GM06990 (cell line): ENCODE measurements at regions not wholly inside any gene's neighbourhood (a gene's known extent, or its start where the extent isn't known, plus 50 kb on each side); places are given as distances from the start of the nearest gene placed in this dataset.

Experiments used
- DNase-seq: peaks from one replicate; pipeline ENCODE4 v3.0.0-alpha.2; 2011; ENCODE audit not compliant: insufficient read length; ENCODE audit errors: extremely low read depth
- H3K27me3 ChIP-seq: replicated peaks from 2 replicates; pipeline ENCODE4 v1.6.0; 2011; ENCODE audit warnings: low read length; ENCODE audit not compliant: control insufficient read depth, insufficient read depth
- H3K36me3 ChIP-seq: 2 replicates; pipeline ENCODE4 v1.5.1; 2011; ENCODE audit warnings: low read length; ENCODE audit not compliant: control insufficient read depth, insufficient read depth
- H3K4me3 ChIP-seq: replicated peaks from 2 replicates; pipeline ENCODE4 v1.5.1; 2011; ENCODE audit warnings: low read depth, mild to moderate bottlenecking, control low read depth, low read length
- TF ChIP-seq, protein P1 (sequence below): IDR thresholded peaks from 2 replicates; pipeline ENCODE4 v1.5.1; 2011; ENCODE audit warnings: low read length, control low read depth, mild to moderate bottlenecking, inconsistent platforms; ENCODE audit not compliant: insufficient read depth, poor library complexity, severe bottlenecking

GRCh38 chr2:5440174-5440573, 252.0 kb upstream of the SOX11 start:
- TF ChIP-seq, protein P1, sequence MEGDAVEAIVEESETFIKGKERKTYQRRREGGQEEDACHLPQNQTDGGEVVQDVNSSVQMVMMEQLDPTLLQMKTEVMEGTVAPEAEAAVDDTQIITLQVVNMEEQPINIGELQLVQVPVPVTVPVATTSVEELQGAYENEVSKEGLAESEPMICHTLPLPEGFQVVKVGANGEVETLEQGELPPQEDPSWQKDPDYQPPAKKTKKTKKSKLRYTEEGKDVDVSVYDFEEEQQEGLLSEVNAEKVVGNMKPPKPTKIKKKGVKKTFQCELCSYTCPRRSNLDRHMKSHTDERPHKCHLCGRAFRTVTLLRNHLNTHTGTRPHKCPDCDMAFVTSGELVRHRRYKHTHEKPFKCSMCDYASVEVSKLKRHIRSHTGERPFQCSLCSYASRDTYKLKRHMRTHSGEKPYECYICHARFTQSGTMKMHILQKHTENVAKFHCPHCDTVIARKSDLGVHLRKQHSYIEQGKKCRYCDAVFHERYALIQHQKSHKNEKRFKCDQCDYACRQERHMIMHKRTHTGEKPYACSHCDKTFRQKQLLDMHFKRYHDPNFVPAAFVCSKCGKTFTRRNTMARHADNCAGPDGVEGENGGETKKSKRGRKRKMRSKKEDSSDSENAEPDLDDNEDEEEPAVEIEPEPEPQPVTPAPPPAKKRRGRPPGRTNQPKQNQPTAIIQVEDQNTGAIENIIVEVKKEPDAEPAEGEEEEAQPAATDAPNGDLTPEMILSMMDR, result no peak

GRCh38 chr2:5442736-5443135, 249.4 kb upstream of the SOX11 start:
- Histone ChIP-seq H3K4me3 (no peak overlapping the region), H3K36me3 (no peaks in the 10 kb centered on the region), H3K27me3 (no peaks in the 10 kb centered on the region)
- TF ChIP-seq, protein P1, result no peak
- DNase-seq, result no peak

More at GRCh38 chr2:5440174-5440573, 252.0 kb upstream of the SOX11 start:
- Histone ChIP-seq H3K36me3 (no peaks in the 10 kb centered on the region), H3K4me3 (no peak overlapping the region), H3K27me3 (no peaks in the 10 kb centered on the region)
- no peak for DNase-seq

DNA sequence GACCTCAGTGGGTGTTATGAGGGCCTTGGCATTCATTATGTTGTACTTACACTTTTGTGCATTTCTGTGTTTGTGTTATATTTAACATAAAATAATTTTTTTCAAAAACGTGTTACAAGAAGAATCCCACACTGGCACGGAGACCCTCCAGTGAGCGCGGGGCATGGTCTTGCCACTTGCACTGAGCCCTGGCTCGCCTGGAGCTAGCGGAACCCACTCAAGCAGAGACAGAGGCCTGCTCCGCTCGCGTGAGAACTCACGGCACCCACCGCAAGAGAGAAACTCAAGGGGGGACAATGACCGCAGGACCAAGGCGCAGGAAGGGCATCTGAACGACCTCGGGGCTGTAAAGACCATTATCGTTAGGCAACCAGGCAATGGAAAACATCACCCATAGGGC, 248.0 kb upstream of the SOX11 start:
- Histone ChIP-seq H3K4me3 (no peak overlapping the region), H3K36me3 (no peaks in the 10 kb centered on the region), H3K27me3 (no peaks in the 10 kb centered on the region)
- TF ChIP-seq, protein P1, result no peak
- no peak for DNase-seq

DNA sequence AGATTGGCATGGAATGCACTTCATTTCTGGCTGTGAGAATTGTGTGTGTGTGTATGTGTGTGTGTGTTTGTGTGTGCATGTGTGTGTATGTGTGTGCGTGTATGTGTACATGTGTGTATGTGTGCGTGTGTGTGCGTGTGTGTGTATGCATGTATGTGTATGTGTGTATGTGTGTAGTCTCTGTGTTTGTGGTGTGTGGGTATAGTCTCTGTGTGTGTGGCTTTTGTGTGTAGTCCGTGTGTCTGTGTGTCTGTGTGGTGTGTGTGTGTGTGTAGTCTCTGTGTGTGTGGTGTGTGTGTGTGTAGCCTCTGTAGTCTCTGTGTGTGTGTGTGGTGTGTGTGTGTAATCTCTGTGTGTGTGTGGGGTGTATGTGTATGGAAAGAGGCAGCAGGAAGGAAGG, 247.3 kb upstream of the SOX11 start:
- no peaks in the 10 kb centered on the region for H3K27me3 ChIP-seq
- DNase-seq, result no peak
- H3K36me3 ChIP-seq, result no peaks in the 10 kb centered on the region
- TF ChIP-seq, protein P1, result no peak
- no peak overlapping the region for H3K4me3 ChIP-seq

- no peak for DNase-seq
- no peaks in the 10 kb centered on the region for H3K36me3 ChIP-seq
- TF ChIP-seq, protein P1, result no peak
- no peak overlapping the region for H3K4me3 ChIP-seq
- H3K27me3 ChIP-seq, result no peaks in the 10 kb centered on the region
Measured at GRCh38 chr2:5449867-5450266, 242.3 kb upstream of the SOX11 start.
